T47D (cell line): ENCODE measurements at regions not wholly inside any gene's neighbourhood (a gene's known extent, or its start where the extent isn't known, plus 50 kb on each side); places are given as distances from the start of the nearest gene placed in this dataset.

Source experiments
- DNase-seq, 2 experiments: peaks; one replicate each; pipeline versions ENCODE4 v3.0.0 to v3.0.0-alpha.2; 2011 to 2012; ENCODE audit warnings: low read depth in 1 of 2, low spot score in 1 of 2
- JUND ChIP-seq: IDR thresholded peaks from 2 replicates; pipeline ENCODE4 v1.6.1; 2012; ENCODE audit warnings: low read depth
- in situ Hi-C: cut with HindIII; loops from 2 replicates; pipeline ENCODE4 v1.10.0; 2016; ENCODE audit warnings: low sequenced_read_pairs, low pct_unique_long_range_greater_than_20kb

GRCh38 chr2:41936771-41937463 is 110.9 kb upstream of the PKDCC start:
- no peak for DNase-seq
- TF ChIP-seq JUND = no peak
- in situ Hi-C loops = no loop called here

DNA sequence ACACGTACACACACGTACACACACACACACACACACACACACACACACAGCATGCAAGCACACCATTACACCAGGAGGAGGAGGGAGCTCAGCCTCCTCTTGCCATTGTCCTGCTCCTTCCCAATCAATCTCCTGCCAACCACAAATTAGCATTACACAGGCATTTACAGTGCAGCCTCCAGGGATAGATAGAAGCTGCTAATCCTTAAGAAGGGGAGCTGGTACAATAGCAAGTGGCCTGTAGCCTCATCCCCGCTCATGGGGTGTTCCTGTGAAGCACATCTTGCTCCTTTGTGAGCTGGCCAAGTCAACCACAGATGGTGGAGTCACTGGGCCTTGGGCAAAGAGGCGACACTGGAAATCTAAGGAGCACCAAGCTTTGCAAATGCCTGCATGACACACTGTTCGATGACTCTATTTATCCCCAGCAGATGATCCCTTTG is 110.3 kb upstream of the PKDCC start:
- in situ Hi-C loops = no loop called here
- no peak for DNase-seq
- TF ChIP-seq JUND = no peak

- no peak for DNase-seq
- TF ChIP-seq JUND = no peak
- in situ Hi-C loops = no loop called here
Observed at GRCh38 chr2:41937921-41938708, 109.7 kb upstream of the PKDCC start.

DNA sequence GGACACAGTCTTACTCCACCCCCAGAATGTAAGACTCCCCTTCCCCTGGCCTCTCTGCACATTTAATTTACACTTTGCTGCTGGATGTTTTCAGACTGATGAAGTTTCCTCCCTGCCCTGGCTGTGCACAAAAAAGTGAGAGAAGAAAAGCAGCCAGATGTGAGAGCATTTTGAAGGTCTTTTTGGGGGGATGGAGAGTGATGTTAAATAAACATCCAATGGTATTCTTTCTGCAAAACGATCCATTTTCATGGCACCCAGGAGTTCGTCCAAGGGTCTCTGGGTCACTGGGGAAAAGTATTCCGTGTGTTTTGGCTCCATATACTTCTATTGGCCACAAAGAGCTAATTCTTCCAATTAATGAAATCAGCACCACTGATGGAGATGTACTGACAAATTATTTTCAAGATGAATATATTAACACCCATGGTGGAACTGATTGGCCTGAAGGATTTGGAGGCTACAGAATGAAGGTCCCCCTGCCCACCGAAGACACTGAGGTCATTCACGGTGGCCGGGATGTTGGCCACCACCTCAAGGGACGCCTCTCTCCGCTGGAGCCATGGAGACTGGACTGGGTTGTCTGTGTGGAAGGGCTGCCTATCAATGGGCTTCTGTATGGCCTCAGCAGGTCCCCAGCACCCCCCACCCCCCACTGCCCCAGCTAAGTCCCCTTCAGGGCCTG is 107.6 kb upstream of the PKDCC start:
- no peak for TF ChIP-seq JUND
- in situ Hi-C loops = no loop called here
- DNase-seq = no peak

DNA sequence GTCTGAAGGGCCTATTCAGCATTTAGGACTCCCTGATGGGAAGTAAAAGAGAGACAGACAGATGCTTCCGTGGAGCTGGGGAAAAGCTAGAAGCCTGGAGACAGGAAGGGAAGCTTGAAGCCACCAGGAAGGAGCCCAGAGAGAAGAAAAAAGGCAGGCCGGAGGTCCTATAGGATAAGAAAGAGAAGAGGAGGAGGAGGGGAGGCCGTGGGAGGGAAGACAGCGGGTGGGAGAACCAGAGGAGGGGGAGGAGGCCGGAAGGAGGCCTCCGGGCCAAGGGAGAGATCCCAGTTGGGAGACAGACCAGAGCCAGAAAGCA is 107.1 kb upstream of the PKDCC start:
- no peak for TF ChIP-seq JUND
- in situ Hi-C loops = no loop called here
- no peak for DNase-seq

DNA sequence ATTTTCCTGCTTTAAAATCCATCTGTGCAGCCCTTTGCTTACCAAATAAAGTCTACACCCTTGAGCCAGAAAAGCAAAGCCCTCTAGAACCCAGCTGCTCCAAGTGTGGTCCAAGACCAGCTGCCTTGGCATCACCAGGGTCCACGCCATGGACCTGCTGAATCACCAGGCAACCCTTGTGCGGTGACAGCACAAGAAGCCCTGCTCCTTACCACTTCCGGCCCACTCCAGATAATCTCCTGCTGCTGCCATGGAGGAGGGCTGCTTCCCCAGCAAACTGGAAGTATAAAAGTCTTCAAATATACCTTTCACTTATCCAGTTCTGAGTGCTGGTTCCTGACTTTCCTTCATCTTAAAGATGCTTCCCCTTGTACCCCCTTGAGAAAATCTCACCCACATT is 106.0 kb upstream of the PKDCC start:
- in situ Hi-C loops = no loop called here
- no peak for DNase-seq
- TF ChIP-seq JUND = no peak

GRCh38 chr2:41942278-41942677 is 105.5 kb upstream of the PKDCC start:
- in situ Hi-C loops = no loop called here
- no peak for DNase-seq
- TF ChIP-seq JUND = no peak

GRCh38 chr2:41943159-41943558 is 104.7 kb upstream of the PKDCC start:
- in situ Hi-C loops = no loop called here

DNA sequence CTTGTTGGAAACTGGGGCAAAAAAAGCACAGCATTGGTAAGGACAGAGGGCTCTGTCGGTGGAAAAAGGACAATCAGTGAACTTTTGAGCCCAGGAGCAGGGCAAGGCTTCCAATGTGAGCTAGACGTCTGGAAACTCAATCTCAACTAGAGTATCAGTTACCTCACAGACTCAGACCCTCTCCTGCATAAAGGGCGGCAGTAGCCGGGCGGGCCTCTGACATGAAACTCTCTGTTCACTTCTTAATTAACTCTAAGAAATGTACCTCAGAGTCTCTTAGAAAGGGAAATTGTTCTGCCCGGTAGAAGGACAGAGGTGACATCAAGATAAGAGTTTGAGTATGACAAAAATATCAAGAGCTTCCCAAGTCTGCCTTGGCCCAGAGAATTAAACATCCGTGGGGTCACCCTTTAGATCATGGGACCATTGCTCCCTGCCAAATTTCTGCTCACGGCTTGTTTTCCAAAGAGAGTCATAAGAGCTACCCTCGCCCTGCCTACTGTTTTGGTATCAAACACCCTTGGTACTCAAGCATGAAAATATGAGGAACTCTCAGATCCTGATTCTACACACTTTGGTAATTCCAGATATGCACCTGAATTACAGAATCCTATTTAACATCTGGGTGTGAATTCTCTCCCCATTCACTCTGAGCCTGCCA is 103.5 kb upstream of the PKDCC start:
- in situ Hi-C loops = no loop called here
- TF ChIP-seq JUND = no peak
- no peak for DNase-seq

More at GRCh38 chr2:41943159-41943558, 104.7 kb upstream of the PKDCC start:
- TF ChIP-seq JUND = no peak
- no peak for DNase-seq

GRCh38 chr2:41947701-41948396 is 100.0 kb upstream of the PKDCC start:
- no peak for DNase-seq
- in situ Hi-C loops = no loop called here
- TF ChIP-seq JUND = no peak

- no peak for TF ChIP-seq JUND
- in situ Hi-C loops = no loop called here
- DNase-seq = no peak
Observed at GRCh38 chr2:41948397-41948763, 99.4 kb upstream of the PKDCC start.
